ENCODE measurements at regions not wholly inside any gene's neighbourhood (a gene's known extent, or its start where the extent isn't known, plus 50 kb on each side); places are given as distances from the start of the nearest gene placed in this dataset.

DNA sequence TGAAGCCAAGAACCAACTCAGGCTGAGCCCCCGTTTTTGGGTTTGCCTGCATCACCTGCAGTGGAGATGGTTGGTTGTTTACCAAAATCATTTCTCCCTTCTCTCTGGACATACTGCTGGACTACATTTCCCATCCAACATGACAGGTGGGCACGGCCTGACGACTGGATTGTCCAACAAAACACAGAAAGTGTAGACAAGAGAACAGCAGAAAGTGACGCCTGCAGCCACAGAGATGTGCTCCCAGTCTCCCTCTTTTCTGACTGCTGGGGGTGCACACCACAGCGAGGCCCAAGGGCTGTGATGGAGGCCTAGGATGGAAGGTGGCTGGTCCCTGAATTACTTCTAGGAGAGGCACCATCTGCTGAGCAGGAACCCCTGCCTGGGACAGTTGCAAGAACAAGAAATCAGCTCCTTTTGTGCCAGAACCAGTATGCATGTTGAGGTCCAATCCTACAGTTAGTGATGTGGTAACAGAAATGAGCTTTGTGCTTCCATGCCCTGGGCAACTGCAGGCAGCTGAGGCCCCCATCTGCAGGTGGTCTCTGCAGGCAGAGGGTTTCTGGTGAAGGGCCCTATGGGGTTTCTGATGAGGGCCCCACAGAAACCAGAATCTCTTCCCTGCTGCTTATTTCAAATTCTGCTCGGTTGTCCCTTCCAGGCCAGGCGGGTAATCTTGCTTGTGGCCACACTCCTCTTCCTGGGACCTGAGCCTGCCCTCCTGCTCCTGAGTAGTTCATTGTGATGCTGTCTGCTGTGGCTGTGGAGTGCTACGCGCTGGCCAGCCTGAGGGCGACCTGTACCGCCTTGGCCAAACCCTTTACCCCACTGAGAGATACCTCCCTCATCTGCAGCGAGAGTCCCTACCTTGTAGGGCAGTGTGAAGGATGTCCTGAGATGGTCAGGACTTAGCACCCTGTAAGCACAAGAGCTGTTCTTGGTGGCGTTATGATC, 168.3 kb downstream of the ASB1 start:
- Histone ChIP-seq H2AFZ (ENCODE audit: low read depth) (no peak overlapping the region), H3K36me3 (replicated peaks in 1 of 2; ENCODE audit: control insufficient read depth in 1 of 2, insufficient read depth in 2 of 2, low read length in 1 of 2) (no peaks in the 10 kb centered on the region), H3K9me3 (no peaks in the 10 kb centered on the region), H3K79me2 (ENCODE audit: insufficient read depth) (no peaks in the 10 kb centered on the region), H3K9ac (no peak overlapping the region), H3F3A (replicated peaks; ENCODE audit: insufficient read depth) (no peaks in the 10 kb centered on the region), H3K4me2 (no peak overlapping the region), H3K4me1 (ENCODE audit: control insufficient read depth in 1 of 2, insufficient read depth in 2 of 2, low read depth in 1 of 2, low read length in 1 of 2) (peaks cover 0 to 16% of the 10 kb centered on the region in 2 experiments; a peak in 2 of 4 replicates), H3K4me3 (ENCODE audit: low read depth in 2 of 2, low read length in 1 of 2) (no peak overlapping the region), H3K27me3 (ENCODE audit: insufficient read depth) (no peaks in the 10 kb centered on the region), H3K27ac (ENCODE audit: low read depth in 2 of 2, low read length in 1 of 2) (no peak overlapping the region), H4K20me1 (ENCODE audit: insufficient read depth) (no peaks in the 10 kb centered on the region), H3K9me2 (no peaks in the 10 kb centered on the region)
- CTCF ChIA-PET = no interaction called here
- POLR2A ChIA-PET = no interaction called here
- DNase-seq = no peak
- 88% methylated on average over 7 of the region's 13 CpGs for WGBS (ENCODE audit: low lambda C conversion rate)
- TF ChIP-seq, protein P1, sequence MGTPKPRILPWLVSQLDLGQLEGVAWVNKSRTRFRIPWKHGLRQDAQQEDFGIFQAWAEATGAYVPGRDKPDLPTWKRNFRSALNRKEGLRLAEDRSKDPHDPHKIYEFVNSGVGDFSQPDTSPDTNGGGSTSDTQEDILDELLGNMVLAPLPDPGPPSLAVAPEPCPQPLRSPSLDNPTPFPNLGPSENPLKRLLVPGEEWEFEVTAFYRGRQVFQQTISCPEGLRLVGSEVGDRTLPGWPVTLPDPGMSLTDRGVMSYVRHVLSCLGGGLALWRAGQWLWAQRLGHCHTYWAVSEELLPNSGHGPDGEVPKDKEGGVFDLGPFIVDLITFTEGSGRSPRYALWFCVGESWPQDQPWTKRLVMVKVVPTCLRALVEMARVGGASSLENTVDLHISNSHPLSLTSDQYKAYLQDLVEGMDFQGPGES (IDR thresholded peaks at IDR 0.05; ENCODE audit: low read depth, low read length) = no peak
- TF ChIP-seq, protein P2, sequence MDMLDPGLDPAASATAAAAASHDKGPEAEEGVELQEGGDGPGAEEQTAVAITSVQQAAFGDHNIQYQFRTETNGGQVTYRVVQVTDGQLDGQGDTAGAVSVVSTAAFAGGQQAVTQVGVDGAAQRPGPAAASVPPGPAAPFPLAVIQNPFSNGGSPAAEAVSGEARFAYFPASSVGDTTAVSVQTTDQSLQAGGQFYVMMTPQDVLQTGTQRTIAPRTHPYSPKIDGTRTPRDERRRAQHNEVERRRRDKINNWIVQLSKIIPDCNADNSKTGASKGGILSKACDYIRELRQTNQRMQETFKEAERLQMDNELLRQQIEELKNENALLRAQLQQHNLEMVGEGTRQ (IDR thresholded peaks at IDR 0.05; ENCODE audit: borderline replicate concordance, low read depth, low read length) = no peak
- TF ChIP-seq TEAD4 (IDR thresholded peaks at IDR 0.05; ENCODE audit: borderline replicate concordance, insufficient read depth) (no peak), CHD2 (IDR thresholded peaks at IDR 0.05; ENCODE audit: low read length, partially characterized antibody) (no peak), MXI1 (IDR thresholded peaks at IDR 0.05; ENCODE audit: low read depth, low read length) (no peak), GABPA (IDR thresholded peaks at IDR 0.05; ENCODE audit: low read depth) (no peak), YY1 (IDR thresholded peaks at IDR 0.05; ENCODE audit: low read depth) (no peak), MEF2A (IDR thresholded peaks at IDR 0.05; ENCODE audit: borderline replicate concordance, low read depth) (no peak), FOXM1 (IDR thresholded peaks at IDR 0.05; ENCODE audit: low read depth) (no peak), RAD21 (IDR thresholded peaks at IDR 0.05; ENCODE audit: low read length) (no peak), RXRA (IDR thresholded peaks at IDR 0.05; ENCODE audit: borderline replicate concordance, low read depth) (no peak), TAF1 (IDR thresholded peaks at IDR 0.05; ENCODE audit: borderline replicate concordance, low read depth, low read length) (no peak), GATA2 (CRISPR knock-in tag; IDR thresholded peaks at IDR 0.05) (no peak)
- TF ChIP-seq, protein P3, sequence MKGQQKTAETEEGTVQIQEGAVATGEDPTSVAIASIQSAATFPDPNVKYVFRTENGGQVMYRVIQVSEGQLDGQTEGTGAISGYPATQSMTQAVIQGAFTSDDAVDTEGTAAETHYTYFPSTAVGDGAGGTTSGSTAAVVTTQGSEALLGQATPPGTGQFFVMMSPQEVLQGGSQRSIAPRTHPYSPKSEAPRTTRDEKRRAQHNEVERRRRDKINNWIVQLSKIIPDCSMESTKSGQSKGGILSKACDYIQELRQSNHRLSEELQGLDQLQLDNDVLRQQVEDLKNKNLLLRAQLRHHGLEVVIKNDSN (IDR thresholded peaks at IDR 0.05; ENCODE audit: borderline replicate concordance, low read depth) = no peak
- TF ChIP-seq, protein P4, sequence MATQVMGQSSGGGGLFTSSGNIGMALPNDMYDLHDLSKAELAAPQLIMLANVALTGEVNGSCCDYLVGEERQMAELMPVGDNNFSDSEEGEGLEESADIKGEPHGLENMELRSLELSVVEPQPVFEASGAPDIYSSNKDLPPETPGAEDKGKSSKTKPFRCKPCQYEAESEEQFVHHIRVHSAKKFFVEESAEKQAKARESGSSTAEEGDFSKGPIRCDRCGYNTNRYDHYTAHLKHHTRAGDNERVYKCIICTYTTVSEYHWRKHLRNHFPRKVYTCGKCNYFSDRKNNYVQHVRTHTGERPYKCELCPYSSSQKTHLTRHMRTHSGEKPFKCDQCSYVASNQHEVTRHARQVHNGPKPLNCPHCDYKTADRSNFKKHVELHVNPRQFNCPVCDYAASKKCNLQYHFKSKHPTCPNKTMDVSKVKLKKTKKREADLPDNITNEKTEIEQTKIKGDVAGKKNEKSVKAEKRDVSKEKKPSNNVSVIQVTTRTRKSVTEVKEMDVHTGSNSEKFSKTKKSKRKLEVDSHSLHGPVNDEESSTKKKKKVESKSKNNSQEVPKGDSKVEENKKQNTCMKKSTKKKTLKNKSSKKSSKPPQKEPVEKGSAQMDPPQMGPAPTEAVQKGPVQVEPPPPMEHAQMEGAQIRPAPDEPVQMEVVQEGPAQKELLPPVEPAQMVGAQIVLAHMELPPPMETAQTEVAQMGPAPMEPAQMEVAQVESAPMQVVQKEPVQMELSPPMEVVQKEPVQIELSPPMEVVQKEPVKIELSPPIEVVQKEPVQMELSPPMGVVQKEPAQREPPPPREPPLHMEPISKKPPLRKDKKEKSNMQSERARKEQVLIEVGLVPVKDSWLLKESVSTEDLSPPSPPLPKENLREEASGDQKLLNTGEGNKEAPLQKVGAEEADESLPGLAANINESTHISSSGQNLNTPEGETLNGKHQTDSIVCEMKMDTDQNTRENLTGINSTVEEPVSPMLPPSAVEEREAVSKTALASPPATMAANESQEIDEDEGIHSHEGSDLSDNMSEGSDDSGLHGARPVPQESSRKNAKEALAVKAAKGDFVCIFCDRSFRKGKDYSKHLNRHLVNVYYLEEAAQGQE (IDR thresholded peaks at IDR 0.05; ENCODE audit: low read depth, low read length) = no peak

All from SK-N-SH (cell line).